ENCODE measurements at regions not wholly inside any gene's neighbourhood (a gene's known extent, or its start where the extent isn't known, plus 50 kb on each side); places are given as distances from the start of the nearest gene placed in this dataset.

DNA sequence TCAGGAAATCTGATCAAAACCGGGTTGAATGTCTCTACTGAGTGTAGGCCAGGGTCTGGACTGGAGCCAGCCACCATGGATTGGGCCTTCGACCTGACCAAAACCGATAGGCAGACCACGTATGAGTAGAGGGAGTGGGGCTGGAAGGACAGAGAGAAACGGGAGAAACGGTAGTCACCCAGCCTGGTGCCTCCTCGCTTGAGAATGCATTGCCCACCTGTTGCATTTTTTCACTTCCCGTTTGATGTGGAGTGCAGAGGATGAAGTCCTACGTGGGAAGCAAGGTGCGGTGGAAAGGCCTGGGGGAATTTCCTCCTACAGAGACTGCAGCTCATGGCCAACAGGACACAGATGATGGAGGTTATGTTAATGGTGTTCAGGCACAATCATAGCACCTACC, 53.9 kb upstream of the ECI2 start:
- TF ChIP-seq, protein P1, sequence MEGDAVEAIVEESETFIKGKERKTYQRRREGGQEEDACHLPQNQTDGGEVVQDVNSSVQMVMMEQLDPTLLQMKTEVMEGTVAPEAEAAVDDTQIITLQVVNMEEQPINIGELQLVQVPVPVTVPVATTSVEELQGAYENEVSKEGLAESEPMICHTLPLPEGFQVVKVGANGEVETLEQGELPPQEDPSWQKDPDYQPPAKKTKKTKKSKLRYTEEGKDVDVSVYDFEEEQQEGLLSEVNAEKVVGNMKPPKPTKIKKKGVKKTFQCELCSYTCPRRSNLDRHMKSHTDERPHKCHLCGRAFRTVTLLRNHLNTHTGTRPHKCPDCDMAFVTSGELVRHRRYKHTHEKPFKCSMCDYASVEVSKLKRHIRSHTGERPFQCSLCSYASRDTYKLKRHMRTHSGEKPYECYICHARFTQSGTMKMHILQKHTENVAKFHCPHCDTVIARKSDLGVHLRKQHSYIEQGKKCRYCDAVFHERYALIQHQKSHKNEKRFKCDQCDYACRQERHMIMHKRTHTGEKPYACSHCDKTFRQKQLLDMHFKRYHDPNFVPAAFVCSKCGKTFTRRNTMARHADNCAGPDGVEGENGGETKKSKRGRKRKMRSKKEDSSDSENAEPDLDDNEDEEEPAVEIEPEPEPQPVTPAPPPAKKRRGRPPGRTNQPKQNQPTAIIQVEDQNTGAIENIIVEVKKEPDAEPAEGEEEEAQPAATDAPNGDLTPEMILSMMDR (conservative IDR thresholded peaks at IDR 0.05), result no peak
- no peak for TF ChIP-seq ZFX (IDR thresholded peaks at IDR 0.05)
